Tibial nerve (tissue), 3 donors: ENCODE measurements at regions not wholly inside any gene's neighbourhood (a gene's known extent, or its start where the extent isn't known, plus 50 kb on each side); places are given as distances from the start of the nearest gene placed in this dataset.

ENCODE experiments used
- POLR2A ChIP-seq, 2 donors: fragments of 450-650 bp; IDR thresholded peaks; one replicate each; pipeline ENCODE4 v1.6.1; 2017; ENCODE audit warnings: antibody characterized with exemption in 2 of 2, mild to moderate bottlenecking in 2 of 2, moderate library complexity in 2 of 2
- TF ChIP-seq, protein P1 (sequence below), 5 experiments: fragments of 200-600 bp in 3 of 5; fragments of 450-650 bp in 2 of 5; sonication (generic) in 3 of 5; IDR thresholded peaks; one replicate each; pipeline ENCODE4 v1.5.1; 2016 to 2019; ENCODE audit warnings: antibody characterized with exemption in 5 of 5, mild to moderate bottlenecking in 3 of 5, moderate library complexity in 2 of 5

- no peak for TF ChIP-seq POLR2A (IDR thresholded peaks at IDR 0.05)
- TF ChIP-seq, protein P1, sequence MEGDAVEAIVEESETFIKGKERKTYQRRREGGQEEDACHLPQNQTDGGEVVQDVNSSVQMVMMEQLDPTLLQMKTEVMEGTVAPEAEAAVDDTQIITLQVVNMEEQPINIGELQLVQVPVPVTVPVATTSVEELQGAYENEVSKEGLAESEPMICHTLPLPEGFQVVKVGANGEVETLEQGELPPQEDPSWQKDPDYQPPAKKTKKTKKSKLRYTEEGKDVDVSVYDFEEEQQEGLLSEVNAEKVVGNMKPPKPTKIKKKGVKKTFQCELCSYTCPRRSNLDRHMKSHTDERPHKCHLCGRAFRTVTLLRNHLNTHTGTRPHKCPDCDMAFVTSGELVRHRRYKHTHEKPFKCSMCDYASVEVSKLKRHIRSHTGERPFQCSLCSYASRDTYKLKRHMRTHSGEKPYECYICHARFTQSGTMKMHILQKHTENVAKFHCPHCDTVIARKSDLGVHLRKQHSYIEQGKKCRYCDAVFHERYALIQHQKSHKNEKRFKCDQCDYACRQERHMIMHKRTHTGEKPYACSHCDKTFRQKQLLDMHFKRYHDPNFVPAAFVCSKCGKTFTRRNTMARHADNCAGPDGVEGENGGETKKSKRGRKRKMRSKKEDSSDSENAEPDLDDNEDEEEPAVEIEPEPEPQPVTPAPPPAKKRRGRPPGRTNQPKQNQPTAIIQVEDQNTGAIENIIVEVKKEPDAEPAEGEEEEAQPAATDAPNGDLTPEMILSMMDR (IDR thresholded peaks at IDR 0.05): no peak
These were observed 682.7 kb upstream of the ARGLU1 start for GRCh38 chr13:107250628-107251027.
